Activated CD8-positive, alpha-beta T cell treated with anti-CD3 and anti-CD28 coated beads for 36 hours (primary cell): ENCODE measurements at regions not wholly inside any gene's neighbourhood (a gene's known extent, or its start where the extent isn't known, plus 50 kb on each side); places are given as distances from the start of the nearest gene placed in this dataset.
"Not testable (repeated sequence)": the region's sequence is repeated elsewhere in the genome, so short reads cannot be mapped to it uniquely, and the experiment has no call there.

Experiments
- ATAC-seq: fragments of 200-7000 bp; cut with Tn5 transposase; one replicate; pipeline ENCODE4 v1.10.0; 2021; ENCODE audit warnings: mild to moderate bottlenecking, moderate library complexity
- CTCF ChIA-PET: fragments of 350-600 bp; sonication (Branson Sonifier 250); formaldehyde crosslinking; loops from one replicate; lab custom pipeline; 2021; ENCODE audit warnings: antibody characterized with exemption; lab: Charles Lee
- POLR2A ChIA-PET: fragments of 350-600 bp; sonication (Branson Sonifier 250); formaldehyde crosslinking; loops from one replicate; lab custom pipeline; 2021; ENCODE audit warnings: antibody characterized with exemption; lab: Charles Lee
- DNase-seq: peaks from one replicate; pipeline ENCODE4 v3.0.0-alpha.2; 2020
- H3K27ac Mint-ChIP-seq: one replicate; pipeline ENCODE4 v1.8.0; 2021; ENCODE audit warnings: mild to moderate bottlenecking, mixed read lengths
- H3K27me3 Mint-ChIP-seq: one replicate; pipeline ENCODE4 v1.8.0; 2021; ENCODE audit warnings: mixed read lengths
- H3K36me3 Mint-ChIP-seq: one replicate; pipeline ENCODE4 v1.8.0; 2021; ENCODE audit warnings: low read depth, mixed read lengths
- H3K4me1 Mint-ChIP-seq: one replicate; pipeline ENCODE4 v1.8.0; 2021; ENCODE audit warnings: low read depth, mixed read lengths
- H3K4me3 Mint-ChIP-seq: one replicate; pipeline ENCODE4 v1.8.0; 2021; ENCODE audit warnings: mild to moderate bottlenecking, moderate library complexity, mixed read lengths
- H3K9me3 Mint-ChIP-seq: one replicate; pipeline ENCODE4 v1.8.0; 2021; ENCODE audit warnings: mixed read lengths
- CTCF ChIP-seq: fragments of 200-600 bp; IDR thresholded peaks from one replicate; pipeline ENCODE4 v1.8.0; 2022; ENCODE audit warnings: antibody characterized with exemption, mild to moderate bottlenecking
- intact Hi-C: fragments of 100-400 bp; cut with micrococcal nuclease; formaldehyde crosslinking; loops from one replicate; pipeline ENCODE4 v1.10.0; 2022

GRCh38 chr9:129451089-129451656 is 169.7 kb downstream of the C9orf50 start:
- ChIA-PET CTCF (no interaction called here), POLR2A (interaction anchor here (0.6 kb wide), 1 partner anchor 78 kb away, joined by 5 read pairs; no protein-coding TSS in a partner anchor)
- Mint-ChIP-seq H3K27me3 (no peaks in the 10 kb centered on the region), H3K4me1 (peaks cover 6% of the 10 kb centered on the region), H3K9me3 (no peaks in the 10 kb centered on the region), H3K4me3 (no peak overlapping the region), H3K36me3 (no peaks in the 10 kb centered on the region), H3K27ac (no peak overlapping the region)
- no peak for ATAC-seq
- intact Hi-C loops = no loop called here
- TF ChIP-seq CTCF = no peak
- no peak for DNase-seq

GRCh38 chr9:129449066-129449465 is 171.8 kb downstream of the C9orf50 start:
- Mint-ChIP-seq H3K27ac (no peak overlapping the region), H3K36me3 (no peaks in the 10 kb centered on the region), H3K9me3 (no peaks in the 10 kb centered on the region), H3K4me3 (no peak overlapping the region), H3K27me3 (no peaks in the 10 kb centered on the region), H3K4me1 (peaks cover 2% of the 10 kb centered on the region)
- TF ChIP-seq CTCF = no peak
- POLR2A ChIA-PET = no interaction called here
- CTCF ChIA-PET = interaction anchor here (0.7 kb wide), 1 partner anchor 11 kb away, joined by 3 read pairs; no protein-coding TSS in a partner anchor
- intact Hi-C loops = no loop called here
- no peak for DNase-seq
- no peak for ATAC-seq

GRCh38 chr9:129446828-129447550 is 173.9 kb downstream of the C9orf50 start:
- H3K4me1 Mint-ChIP-seq = no peaks in the 10 kb centered on the region
- ChIA-PET POLR2A (no interaction called here), CTCF (interaction anchor here (0.9 to 1.2 kb wide), 2 partner anchors 20 to 281 kb away, joined by 3 read pairs; no protein-coding TSS in a partner anchor)
- no peak for DNase-seq
- no peak for ATAC-seq
- H3K27ac Mint-ChIP-seq = no peak overlapping the region
- TF ChIP-seq CTCF = no peak
- H3K36me3 Mint-ChIP-seq = no peaks in the 10 kb centered on the region
- intact Hi-C loops = no loop called here
- no peak overlapping the region for H3K4me3 Mint-ChIP-seq
- no peaks in the 10 kb centered on the region for H3K9me3 Mint-ChIP-seq
- H3K27me3 Mint-ChIP-seq = no peaks in the 10 kb centered on the region

GRCh38 chr9:129445794-129446306 is 175.1 kb downstream of the C9orf50 start:
- ATAC-seq = no peak
- CTCF ChIA-PET = no interaction called here
- no peaks in the 10 kb centered on the region for H3K9me3 Mint-ChIP-seq
- no peak for TF ChIP-seq CTCF
- POLR2A ChIA-PET = no interaction called here
- no peak overlapping the region for H3K27ac Mint-ChIP-seq
- peaks cover 1% of the 10 kb centered on the region for H3K4me1 Mint-ChIP-seq
- H3K4me3 Mint-ChIP-seq = no peak overlapping the region
- no peaks in the 10 kb centered on the region for H3K36me3 Mint-ChIP-seq
- DNase-seq = no peak
- intact Hi-C loops = no loop called here
- no peaks in the 10 kb centered on the region for H3K27me3 Mint-ChIP-seq

GRCh38 chr9:129443515-129444164 is 177.3 kb downstream of the C9orf50 start:
- ATAC-seq, H3K36me3 Mint-ChIP-seq, H3K4me3 Mint-ChIP-seq, intact Hi-C loops, CTCF ChIA-PET, H3K4me1 Mint-ChIP-seq, H3K9me3 Mint-ChIP-seq, DNase-seq, H3K27ac Mint-ChIP-seq: not testable (repeated sequence)
- H3K27me3 Mint-ChIP-seq = peaks cover 11% of the 10 kb centered on the region
- POLR2A ChIA-PET = interaction anchor here (1.3 kb wide), 1 partner anchor 15 kb away, joined by 4 read pairs; no protein-coding TSS in a partner anchor
